Upper lobe of left lung (tissue), 6 donors: ENCODE measurements at regions not wholly inside any gene's neighbourhood (a gene's known extent, or its start where the extent isn't known, plus 50 kb on each side); places are given as distances from the start of the nearest gene placed in this dataset.

ENCODE experiments used
- ATAC-seq, 2 donors: fragments of 200-7000 bp; cut with Tn5 transposase; one replicate each; pipeline ENCODE4 v1.9.1; 2022; ENCODE audit warnings: mild to moderate bottlenecking in 2 of 2, moderate library complexity in 2 of 2; ENCODE audit not compliant: low FRiP score in 2 of 2
- DNase-seq, 2 donors: peaks; one replicate each; pipeline ENCODE4 v3.0.0-alpha.2; 2019 to 2020
- H3K27ac ChIP-seq, 4 donors: fragments of 200-600 bp; sonication (generic); one replicate each; pipeline ENCODE4 v1.5.1; 2016 to 2019
- H3K27me3 ChIP-seq, 4 donors: fragments of 200-600 bp; sonication (generic); one replicate each; pipeline ENCODE4 v1.5.1; 2017 to 2019
- H3K36me3 ChIP-seq, 4 donors: fragments of 200-600 bp; sonication (generic); one replicate each; pipeline ENCODE4 v1.5.1; 2016 to 2019
- H3K4me1 ChIP-seq, 4 donors: fragments of 200-600 bp; sonication (generic); one replicate each; pipeline ENCODE4 v1.5.1; 2018 to 2019
- H3K4me3 ChIP-seq, 4 donors: fragments of 200-600 bp; sonication (generic); one replicate each; pipeline ENCODE4 v1.5.1; 2017 to 2019; ENCODE audit warnings: mild to moderate bottlenecking in 2 of 4, moderate library complexity in 1 of 4
- H3K9me3 ChIP-seq, 4 donors: fragments of 200-600 bp; sonication (generic); one replicate each; pipeline ENCODE4 v1.5.1; 2018 to 2019
- CTCF ChIP-seq, 6 experiments: fragments of 450-650 bp in 4 of 6; fragments of 200-600 bp in 2 of 6; sonication (generic) in 2 of 6; IDR thresholded peaks; one replicate each; pipeline ENCODE4 v1.5.1; 2016 to 2019; ENCODE audit warnings: antibody characterized with exemption in 6 of 6
- EP300 ChIP-seq, 4 donors: sonication (generic); formaldehyde crosslinking; IDR thresholded peaks; one replicate each; pipeline ENCODE4 v1.5.1; 2017; ENCODE audit warnings: antibody characterized with exemption in 4 of 4, control low read depth in 2 of 4
- POLR2A ChIP-seq, 4 donors: fragments of 450-650 bp; IDR thresholded peaks; one replicate each; pipeline ENCODE4 v1.5.1; 2016 to 2017; ENCODE audit warnings: antibody characterized with exemption in 4 of 4, mild to moderate bottlenecking in 2 of 4
- POLR2AphosphoS5 ChIP-seq, 2 donors: sonication (generic); formaldehyde crosslinking; IDR thresholded peaks; one replicate each; pipeline ENCODE4 v1.5.1; 2017; ENCODE audit warnings: antibody characterized with exemption in 2 of 2
- WGBS, 2 donors: methylation state at CpG; one replicate each; pipeline ENCODE4 v1.1.5; 2017 to 2018; 5-methylcytosine and 5-hydroxymethylcytosine counted together
- donor health status: DM: no; HTN: no; CAD: no; lungs with moderate emphysema.
- donor health status: DM: no; HTN: yes; CAD: no; lungs with severe emphysema.

- WGBS, 2 donors, result 94% methylated on average over 2 of the region's 2 CpGs
- no peaks in the 10 kb centered on the region for H3K36me3 ChIP-seq
- no peak for DNase-seq
- H3K9me3 ChIP-seq, result no peaks in the 10 kb centered on the region
- no peak for ATAC-seq
- no peaks in the 10 kb centered on the region for H3K4me1 ChIP-seq
- no peak for TF ChIP-seq POLR2AphosphoS5 (IDR thresholded peaks at IDR 0.05)
- TF ChIP-seq POLR2A (IDR thresholded peaks at IDR 0.05), result no peak
- TF ChIP-seq CTCF (IDR thresholded peaks at IDR 0.05), result no peak
- TF ChIP-seq EP300 (IDR thresholded peaks at IDR 0.05), result no peak
- no peak overlapping the region for H3K27ac ChIP-seq
- no peak overlapping the region for H3K4me3 ChIP-seq
- no peaks in the 10 kb centered on the region for H3K27me3 ChIP-seq
Measured at GRCh38 chr11:87976009-87976408, 199.2 kb downstream of the RAB38 start.

GRCh38 chr11:87974797-87975196 is 200.4 kb downstream of the RAB38 start:
- Histone ChIP-seq H3K4me3 (no peak overlapping the region), H3K4me1 (no peaks in the 10 kb centered on the region), H3K36me3 (no peaks in the 10 kb centered on the region), H3K27ac (no peak overlapping the region), H3K9me3 (no peaks in the 10 kb centered on the region), H3K27me3 (no peaks in the 10 kb centered on the region)
- DNase-seq, result no peak
- ATAC-seq, result no peak
- 54 to 67% methylated on average over 3 of the region's 3 CpGs for WGBS, 2 donors
- TF ChIP-seq POLR2AphosphoS5 (IDR thresholded peaks at IDR 0.05) (no peak), EP300 (IDR thresholded peaks at IDR 0.05) (no peak), POLR2A (IDR thresholded peaks at IDR 0.05) (no peak), CTCF (IDR thresholded peaks at IDR 0.05) (no peak)

- ATAC-seq, result no peak
- Histone ChIP-seq H3K27ac (no peak overlapping the region), H3K4me3 (no peak overlapping the region), H3K9me3 (no peaks in the 10 kb centered on the region), H3K27me3 (no peaks in the 10 kb centered on the region), H3K36me3 (no peaks in the 10 kb centered on the region), H3K4me1 (no peaks in the 10 kb centered on the region)
- no peak for DNase-seq
- TF ChIP-seq EP300 (IDR thresholded peaks at IDR 0.05), result no peak
- no peak for TF ChIP-seq POLR2AphosphoS5 (IDR thresholded peaks at IDR 0.05)
- TF ChIP-seq CTCF (IDR thresholded peaks at IDR 0.05), result no peak
- TF ChIP-seq POLR2A (IDR thresholded peaks at IDR 0.05), result no peak
- WGBS, 2 donors, result 75 to 92% methylated on average over 4 of the region's 4 CpGs
Measured at GRCh38 chr11:87972133-87972532, 203.1 kb downstream of the RAB38 start.

GRCh38 chr11:87971354-87971753 is 203.9 kb downstream of the RAB38 start:
- H3K9me3 ChIP-seq, result no peaks in the 10 kb centered on the region
- 71 to 73% methylated on average over 2 of the region's 2 CpGs for WGBS, 2 donors
- TF ChIP-seq POLR2AphosphoS5 (IDR thresholded peaks at IDR 0.05), result no peak
- no peak for TF ChIP-seq POLR2A (IDR thresholded peaks at IDR 0.05)
- no peak for TF ChIP-seq CTCF (IDR thresholded peaks at IDR 0.05)
- no peak for TF ChIP-seq EP300 (IDR thresholded peaks at IDR 0.05)
- ATAC-seq (no peak), DNase-seq (no peak)
- H3K4me3 ChIP-seq, result no peak overlapping the region
- H3K27ac ChIP-seq, result no peak overlapping the region
- no peaks in the 10 kb centered on the region for H3K36me3 ChIP-seq
- H3K4me1 ChIP-seq, result no peaks in the 10 kb centered on the region
- H3K27me3 ChIP-seq, result no peaks in the 10 kb centered on the region

- no peak overlapping the region for H3K4me3 ChIP-seq
- no peaks in the 10 kb centered on the region for H3K36me3 ChIP-seq
- no peaks in the 10 kb centered on the region for H3K27me3 ChIP-seq
- H3K4me1 ChIP-seq, result no peaks in the 10 kb centered on the region
- no peaks in the 10 kb centered on the region for H3K9me3 ChIP-seq
- no peak overlapping the region for H3K27ac ChIP-seq
- no peak for DNase-seq
- WGBS, 2 donors, result 67 to 79% methylated on average over 4 of the region's 4 CpGs
- ATAC-seq, result no peak
- TF ChIP-seq POLR2A (IDR thresholded peaks at IDR 0.05) (no peak), EP300 (IDR thresholded peaks at IDR 0.05) (no peak), POLR2AphosphoS5 (IDR thresholded peaks at IDR 0.05) (no peak), CTCF (IDR thresholded peaks at IDR 0.05) (no peak)
Measured at GRCh38 chr11:87970762-87971161, 204.5 kb downstream of the RAB38 start.
